C4-2B (cell line): ENCODE measurements at regions not wholly inside any gene's neighbourhood (a gene's known extent, or its start where the extent isn't known, plus 50 kb on each side); places are given as distances from the start of the nearest gene placed in this dataset.

Experiments
- CTCF ChIP-seq: fragments of 450-650 bp; conservative IDR thresholded peaks from 2 replicates; pipeline ENCODE4 v1.5.1; 2017; ENCODE audit warnings: mild to moderate bottlenecking
- ZFX ChIP-seq: fragments of 450-650 bp; IDR thresholded peaks from 2 replicates; pipeline ENCODE4 v1.6.1; 2017

GRCh38 chr6:67717281-67717680 is 917.8 kb upstream of the ADGRB3 start:
- TF ChIP-seq CTCF (no peak), ZFX (no peak)
